ENCODE measurements at regions not wholly inside any gene's neighbourhood (a gene's known extent, or its start where the extent isn't known, plus 50 kb on each side); places are given as distances from the start of the nearest gene placed in this dataset.

DNA sequence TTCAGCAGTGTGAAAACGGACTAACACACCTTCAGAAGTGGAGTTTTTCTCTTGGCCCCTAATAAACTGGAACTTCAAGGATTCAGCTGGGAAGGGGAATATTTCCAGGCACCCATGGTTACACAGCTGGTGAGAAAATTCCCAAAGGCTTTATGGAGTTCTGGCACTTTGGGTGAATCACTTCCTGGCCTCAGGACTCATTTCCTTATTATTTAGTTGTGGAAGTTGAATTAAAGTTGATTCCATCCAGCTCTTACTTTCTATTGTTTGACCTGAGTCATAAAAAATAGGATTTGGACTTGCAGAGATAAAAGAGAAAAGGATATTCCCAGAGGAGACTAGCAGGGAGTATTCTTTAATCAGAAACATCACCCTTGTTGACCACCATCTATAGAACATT, 882.1 kb downstream of the UQCRFS1 start:
- H3K4me3 ChIP-seq (ENCODE audit: low read depth, low read length), result no peak overlapping the region
- TF ChIP-seq, protein P1, sequence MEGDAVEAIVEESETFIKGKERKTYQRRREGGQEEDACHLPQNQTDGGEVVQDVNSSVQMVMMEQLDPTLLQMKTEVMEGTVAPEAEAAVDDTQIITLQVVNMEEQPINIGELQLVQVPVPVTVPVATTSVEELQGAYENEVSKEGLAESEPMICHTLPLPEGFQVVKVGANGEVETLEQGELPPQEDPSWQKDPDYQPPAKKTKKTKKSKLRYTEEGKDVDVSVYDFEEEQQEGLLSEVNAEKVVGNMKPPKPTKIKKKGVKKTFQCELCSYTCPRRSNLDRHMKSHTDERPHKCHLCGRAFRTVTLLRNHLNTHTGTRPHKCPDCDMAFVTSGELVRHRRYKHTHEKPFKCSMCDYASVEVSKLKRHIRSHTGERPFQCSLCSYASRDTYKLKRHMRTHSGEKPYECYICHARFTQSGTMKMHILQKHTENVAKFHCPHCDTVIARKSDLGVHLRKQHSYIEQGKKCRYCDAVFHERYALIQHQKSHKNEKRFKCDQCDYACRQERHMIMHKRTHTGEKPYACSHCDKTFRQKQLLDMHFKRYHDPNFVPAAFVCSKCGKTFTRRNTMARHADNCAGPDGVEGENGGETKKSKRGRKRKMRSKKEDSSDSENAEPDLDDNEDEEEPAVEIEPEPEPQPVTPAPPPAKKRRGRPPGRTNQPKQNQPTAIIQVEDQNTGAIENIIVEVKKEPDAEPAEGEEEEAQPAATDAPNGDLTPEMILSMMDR (IDR thresholded peaks at IDR 0.05; ENCODE audit: low read depth, low read length, missing control alignments), result no peak
- no peak for DNase-seq (ENCODE audit: low read depth)

DNA sequence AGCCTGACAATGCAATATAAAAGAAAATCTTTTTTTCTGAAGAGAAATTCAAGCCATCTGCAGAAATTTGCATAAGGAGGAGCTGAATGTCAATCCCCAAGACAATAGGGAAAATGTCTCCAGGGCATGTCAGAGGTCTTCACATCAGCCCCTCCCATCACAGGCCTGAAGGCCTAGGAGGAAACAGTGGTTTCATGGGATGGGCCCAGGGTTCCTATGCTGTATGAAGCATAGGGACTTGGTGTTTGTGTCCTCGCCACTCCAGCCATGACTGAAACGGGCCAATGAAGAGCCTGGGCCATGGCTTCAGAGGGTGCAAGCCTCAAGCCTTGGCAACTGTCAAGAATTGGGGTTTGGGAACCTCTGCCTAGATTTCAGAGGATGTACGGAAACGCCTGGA, 883.5 kb downstream of the UQCRFS1 start:
- no peak overlapping the region for H3K4me3 ChIP-seq (ENCODE audit: low read depth, low read length)
- DNase-seq (ENCODE audit: low read depth), result no peak
- TF ChIP-seq, protein P1 (IDR thresholded peaks at IDR 0.05; ENCODE audit: low read depth, low read length, missing control alignments), result no peak

DNA sequence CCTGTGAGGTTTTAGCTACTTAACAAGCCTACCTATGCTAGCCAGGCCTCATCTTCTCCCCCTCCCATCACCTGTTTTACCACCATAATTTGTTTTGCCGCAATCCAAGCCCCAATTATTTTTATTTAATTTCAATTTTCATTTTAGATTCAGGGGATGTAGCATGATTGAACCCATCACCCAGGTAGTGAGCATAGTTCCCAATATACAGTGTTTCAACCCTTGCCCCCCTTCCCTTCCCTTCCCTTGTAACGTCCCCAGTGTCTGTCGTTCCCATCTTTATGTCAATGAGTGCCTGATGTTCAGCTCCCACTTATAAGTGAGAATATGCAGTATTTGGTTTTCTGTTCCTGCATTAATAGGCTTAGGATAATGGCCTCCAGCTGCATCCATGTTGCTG, 885.0 kb downstream of the UQCRFS1 start:
- H3K4me3 ChIP-seq (ENCODE audit: low read depth, low read length), result no peak overlapping the region
- DNase-seq (ENCODE audit: low read depth), result no peak
- TF ChIP-seq, protein P1 (IDR thresholded peaks at IDR 0.05; ENCODE audit: low read depth, low read length, missing control alignments), result no peak

DNA sequence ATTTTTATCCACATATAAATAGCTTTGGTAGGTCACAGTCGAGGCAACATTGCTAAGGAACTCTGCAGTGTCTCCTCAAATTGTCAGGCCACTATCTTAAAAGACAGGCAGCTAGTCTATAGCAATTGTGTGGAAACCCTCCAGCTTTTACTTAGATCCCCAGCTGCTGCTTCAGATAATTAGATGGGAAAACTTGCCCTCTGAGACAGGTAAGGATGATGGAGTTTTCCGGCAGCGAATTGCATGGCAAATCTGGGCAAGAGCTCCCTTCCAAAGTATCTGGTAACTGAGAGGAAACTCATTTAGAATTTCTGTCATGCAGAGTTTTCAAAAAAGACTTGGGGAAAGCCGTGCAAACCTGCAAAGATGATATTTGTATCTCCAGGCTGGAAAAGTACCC, 886.2 kb downstream of the UQCRFS1 start:
- no peak for DNase-seq (ENCODE audit: low read depth)

DNA sequence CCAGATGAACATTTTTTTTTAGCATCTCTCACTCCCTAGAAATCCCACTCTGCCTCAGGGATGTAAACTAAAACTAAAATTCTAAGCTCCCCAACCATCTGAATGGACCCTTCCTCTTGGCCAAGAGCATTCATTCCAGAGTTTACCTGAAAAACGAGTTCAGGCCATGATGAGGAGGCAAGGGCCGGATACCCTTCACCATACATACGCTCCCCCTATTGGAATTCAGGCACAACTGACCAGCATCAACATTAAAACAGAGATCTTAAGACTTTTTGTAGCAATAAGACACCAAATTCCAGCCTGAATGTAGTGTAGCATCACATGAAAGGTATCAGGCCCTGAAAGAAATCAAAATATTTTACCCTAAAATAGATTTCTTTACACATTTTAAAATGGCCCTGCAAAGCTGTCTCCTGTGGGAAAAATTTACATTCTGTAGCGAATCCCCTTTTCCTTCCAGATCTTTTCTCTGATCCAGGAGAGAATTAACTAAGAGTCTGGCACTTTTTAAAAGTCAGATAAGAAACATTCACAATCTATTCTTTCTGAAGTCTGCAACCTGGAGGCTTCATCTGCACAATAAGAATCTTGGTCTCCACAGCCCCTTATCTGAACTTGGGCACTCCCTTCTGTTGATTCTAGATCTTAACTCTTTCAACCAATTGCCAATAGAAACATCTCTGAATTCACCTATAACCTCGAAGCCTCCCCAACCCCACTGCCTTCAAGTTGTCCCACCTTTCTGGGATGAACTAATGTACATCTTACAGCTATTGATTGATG, 888.5 kb downstream of the UQCRFS1 start:
- TF ChIP-seq, protein P1 (IDR thresholded peaks at IDR 0.05; ENCODE audit: low read depth, low read length, missing control alignments), result no peak
- no peak overlapping the region for H3K4me3 ChIP-seq (ENCODE audit: low read depth, low read length)
- DNase-seq (ENCODE audit: low read depth), result no peak

More for the DNA sequence above, 886.2 kb downstream of the UQCRFS1 start:
- TF ChIP-seq, protein P1 (IDR thresholded peaks at IDR 0.05; ENCODE audit: low read depth, low read length, missing control alignments), result no peak
- H3K4me3 ChIP-seq (ENCODE audit: low read depth, low read length), result no peak overlapping the region

DNA sequence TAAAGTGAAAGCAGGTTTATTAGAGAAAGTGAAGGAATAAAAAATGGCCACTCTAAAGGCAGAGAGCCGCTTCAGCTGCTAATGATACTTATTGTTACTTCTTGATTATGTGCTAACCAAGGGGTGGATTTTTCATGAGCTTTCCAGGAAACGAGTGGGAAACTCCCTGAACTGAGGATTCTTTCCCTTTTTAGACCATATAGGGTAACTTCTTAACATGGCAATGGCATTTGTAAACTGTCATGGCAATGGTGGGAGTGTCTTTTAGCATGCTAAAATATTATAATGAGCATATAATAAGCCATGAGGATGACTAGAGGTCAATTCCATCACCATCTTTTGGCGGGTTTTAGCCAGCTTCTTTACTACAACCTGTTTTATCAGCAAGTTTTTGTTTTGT, 890.0 kb downstream of the UQCRFS1 start:
- H3K4me3 ChIP-seq (ENCODE audit: low read depth, low read length), result no peak overlapping the region
- DNase-seq (ENCODE audit: low read depth), result no peak
- TF ChIP-seq, protein P1 (IDR thresholded peaks at IDR 0.05; ENCODE audit: low read depth, low read length, missing control alignments), result no peak

DNA sequence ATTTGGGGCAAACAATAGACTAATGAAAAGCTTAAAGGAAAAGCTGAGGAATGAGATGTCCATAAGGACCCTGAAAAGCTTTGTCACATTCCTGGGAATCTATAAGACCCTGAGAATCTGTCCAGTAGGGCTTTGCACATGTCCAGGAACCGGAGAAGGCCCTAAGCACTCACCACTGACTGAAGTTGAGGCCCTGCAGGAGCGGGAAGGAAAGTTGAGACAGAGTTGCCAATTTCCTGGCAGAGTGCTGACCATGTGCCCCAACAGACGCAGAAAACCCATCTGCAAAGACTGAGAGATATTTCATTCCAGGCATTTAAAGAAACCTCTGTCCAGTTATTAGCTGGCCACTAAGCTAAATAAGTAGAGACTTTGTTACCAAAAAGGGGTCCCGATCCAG, 890.5 kb downstream of the UQCRFS1 start:
- TF ChIP-seq, protein P1 (IDR thresholded peaks at IDR 0.05; ENCODE audit: low read depth, low read length, missing control alignments), result no peak
- DNase-seq (ENCODE audit: low read depth), result no peak
- H3K4me3 ChIP-seq (ENCODE audit: low read depth, low read length), result no peak overlapping the region
